G401.6 (cell line): ENCODE measurements at regions not wholly inside any gene's neighbourhood (a gene's known extent, or its start where the extent isn't known, plus 50 kb on each side); places are given as distances from the start of the nearest gene placed in this dataset.
"Not testable (repeated sequence)": the region's sequence is repeated elsewhere in the genome, so short reads cannot be mapped to it uniquely, and the experiment has no call there.

ENCODE experiments used
- FAIRE-seq: peaks from 2 replicates; lab custom pipeline; 2012; peaks lifted over from hg19 to GRCh38; lab: Jason Lieb, UNC

DNA sequence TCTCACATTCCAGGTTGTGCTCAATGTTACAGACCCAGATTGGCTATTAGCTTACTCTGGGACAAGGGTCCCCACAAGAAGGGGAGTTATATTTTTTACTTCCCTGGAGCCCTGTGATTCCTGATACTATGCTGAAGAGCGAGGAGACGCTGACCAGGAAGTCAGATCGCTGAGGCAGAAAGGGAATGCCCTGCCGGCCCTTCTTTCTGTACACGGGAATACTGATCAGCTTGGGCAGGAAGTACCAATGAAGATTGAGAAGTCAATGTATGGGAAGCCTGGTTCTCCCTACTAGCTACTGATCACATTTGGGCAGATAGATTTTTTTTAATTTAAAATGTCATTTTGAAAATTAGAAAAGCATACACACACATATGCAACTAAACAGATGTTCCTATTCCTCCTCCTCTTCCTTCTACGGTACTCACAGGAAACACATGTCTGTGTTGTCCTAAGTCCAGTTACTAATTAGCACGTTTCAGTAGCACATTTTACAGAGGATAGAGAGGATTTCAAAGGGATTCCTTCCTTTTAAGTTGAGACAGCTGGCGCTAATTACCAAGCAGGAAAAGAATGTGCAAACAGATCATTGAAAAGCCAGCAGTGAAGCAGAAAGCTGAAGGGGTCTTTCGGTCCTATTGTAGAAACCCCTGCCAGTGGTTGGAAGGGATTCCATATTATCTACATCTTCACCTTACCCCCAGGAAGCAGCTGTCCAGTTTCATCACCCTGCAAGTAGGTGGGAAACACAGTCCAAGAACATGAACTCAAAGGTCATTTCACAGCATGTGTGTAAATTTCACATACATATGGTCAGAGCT is 292.4 kb downstream of the DUSP6 start:
- no peak for FAIRE-seq

DNA sequence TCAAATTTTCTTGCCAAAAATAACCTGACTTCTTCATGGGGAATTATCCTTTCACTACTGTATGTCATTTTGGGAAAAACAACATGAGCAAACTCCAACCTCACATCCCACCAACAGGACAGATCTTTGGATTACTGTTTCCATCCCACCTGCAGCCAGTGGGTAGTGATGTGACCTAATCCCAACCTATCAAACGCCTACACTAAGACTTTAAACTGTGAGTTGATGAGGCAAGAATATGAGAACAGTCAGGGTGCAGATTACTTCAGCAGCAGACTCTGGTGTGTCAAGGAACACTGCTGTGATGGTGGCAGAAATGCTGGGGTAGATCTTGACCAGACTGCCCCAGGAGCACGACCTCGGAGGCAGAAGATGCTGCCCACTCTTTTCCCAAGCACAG is 293.2 kb downstream of the DUSP6 start:
- no peak for FAIRE-seq

DNA sequence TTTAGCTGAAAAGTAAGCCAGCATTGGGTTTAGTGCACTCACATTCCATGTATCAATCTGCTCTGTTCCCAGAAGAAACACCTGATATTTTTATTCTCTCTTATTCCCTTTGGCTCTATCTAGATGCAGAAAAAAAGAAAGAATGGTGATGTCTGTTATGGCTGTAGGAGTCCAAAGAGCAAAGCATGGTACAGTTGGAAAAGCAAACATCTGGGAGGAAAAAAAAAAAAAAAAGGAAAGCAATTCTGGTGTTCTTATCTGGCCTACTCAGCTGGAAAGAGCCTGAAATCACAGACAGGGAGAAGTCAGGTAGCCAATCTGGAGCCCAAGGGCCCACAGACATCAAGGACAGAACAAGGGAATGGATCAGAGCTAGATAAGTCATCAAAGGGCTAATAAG is 293.9 kb downstream of the DUSP6 start:
- no peak for FAIRE-seq

DNA sequence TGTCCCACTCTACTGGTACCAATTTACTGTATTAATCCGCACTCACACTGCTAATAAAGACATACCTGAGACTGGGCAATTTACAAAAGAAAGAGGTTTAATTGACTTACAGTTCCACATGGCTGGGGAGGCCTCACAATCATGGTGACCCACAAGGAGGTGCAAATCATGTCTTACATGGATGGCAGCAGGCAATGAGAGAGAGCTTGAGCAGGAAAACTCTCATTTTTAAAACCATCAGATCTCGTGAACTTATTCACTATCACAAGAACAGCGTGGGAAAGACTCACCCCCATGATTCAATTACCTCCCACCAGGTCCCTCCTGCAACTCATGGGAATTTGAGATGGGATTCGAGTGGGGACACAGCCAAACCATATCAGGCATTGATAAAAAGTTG is 298.5 kb downstream of the DUSP6 start:
- not testable (repeated sequence) for FAIRE-seq

DNA sequence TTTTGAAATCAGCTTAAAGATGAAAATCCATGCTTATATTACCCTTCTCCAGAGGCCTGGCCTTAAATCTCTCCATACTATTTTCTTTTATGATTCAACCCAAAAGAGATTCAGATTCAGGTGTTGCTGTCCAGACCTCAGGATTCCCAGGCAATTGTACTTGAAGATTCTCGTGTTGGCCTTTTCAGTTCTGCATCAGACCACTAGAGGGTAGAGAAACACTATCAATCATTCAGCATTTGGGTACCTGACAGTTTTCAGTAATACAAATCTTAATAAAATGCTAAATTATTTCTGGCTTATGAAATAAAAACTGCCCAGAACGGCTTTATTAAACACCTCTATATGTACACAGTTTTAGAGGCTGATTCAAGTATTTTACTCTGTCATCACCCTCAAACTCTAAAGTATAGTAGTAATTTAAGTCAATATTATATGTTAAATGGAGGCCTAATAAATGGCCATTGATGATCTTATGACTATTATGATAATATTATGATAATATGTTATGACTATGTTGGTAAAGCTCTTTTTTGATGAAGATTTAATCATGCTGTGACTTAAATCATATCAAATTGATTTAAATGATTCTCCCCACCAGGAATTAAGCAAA is 301.1 kb downstream of the DUSP6 start:
- FAIRE-seq, result peak; percentile 96

DNA sequence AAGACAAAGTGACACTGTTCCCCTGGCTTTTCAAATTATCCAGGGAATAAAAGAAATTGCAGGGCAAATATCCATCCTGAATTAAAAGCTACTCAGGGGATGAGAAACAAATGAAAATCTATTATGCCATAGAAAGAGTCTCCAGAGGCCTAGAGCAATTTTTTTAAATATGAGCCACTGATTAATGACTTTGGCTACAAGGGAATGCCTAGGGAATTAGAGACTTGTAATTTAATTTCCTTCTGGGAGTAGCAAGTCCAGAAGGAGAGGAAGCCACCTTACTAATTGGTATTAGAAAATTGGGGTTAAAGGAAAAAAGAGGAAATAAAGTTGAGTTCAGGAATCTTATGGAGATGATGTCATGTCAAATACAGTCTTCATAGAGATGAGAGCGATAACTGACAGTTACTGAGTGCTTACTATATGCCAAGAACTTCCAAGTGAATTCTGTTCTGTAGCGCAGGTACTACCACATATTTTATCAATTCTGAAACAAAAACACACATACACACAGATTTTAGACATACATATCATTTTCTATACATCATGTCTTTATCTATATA is 304.4 kb downstream of the DUSP6 start:
- no peak for FAIRE-seq

DNA sequence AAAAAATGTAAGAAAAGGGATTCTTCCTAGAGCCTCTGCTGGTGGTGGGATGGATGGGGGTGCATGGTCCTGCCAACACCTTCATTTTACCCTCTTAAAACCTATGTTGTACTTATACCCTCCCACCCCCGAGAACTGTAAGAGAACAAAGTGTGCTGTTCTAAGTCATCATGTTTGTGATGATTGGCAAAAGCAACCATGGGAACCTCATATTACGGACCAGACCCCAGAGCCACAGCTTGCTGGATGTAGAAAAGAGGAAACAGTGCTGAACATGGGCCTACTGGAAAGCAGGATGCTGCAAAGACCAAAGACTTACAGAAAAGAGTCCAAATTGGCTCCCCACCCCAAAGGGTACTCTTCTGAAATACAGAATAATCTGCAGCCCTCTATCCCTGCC is 311.2 kb downstream of the DUSP6 start:
- FAIRE-seq, result no peak

DNA sequence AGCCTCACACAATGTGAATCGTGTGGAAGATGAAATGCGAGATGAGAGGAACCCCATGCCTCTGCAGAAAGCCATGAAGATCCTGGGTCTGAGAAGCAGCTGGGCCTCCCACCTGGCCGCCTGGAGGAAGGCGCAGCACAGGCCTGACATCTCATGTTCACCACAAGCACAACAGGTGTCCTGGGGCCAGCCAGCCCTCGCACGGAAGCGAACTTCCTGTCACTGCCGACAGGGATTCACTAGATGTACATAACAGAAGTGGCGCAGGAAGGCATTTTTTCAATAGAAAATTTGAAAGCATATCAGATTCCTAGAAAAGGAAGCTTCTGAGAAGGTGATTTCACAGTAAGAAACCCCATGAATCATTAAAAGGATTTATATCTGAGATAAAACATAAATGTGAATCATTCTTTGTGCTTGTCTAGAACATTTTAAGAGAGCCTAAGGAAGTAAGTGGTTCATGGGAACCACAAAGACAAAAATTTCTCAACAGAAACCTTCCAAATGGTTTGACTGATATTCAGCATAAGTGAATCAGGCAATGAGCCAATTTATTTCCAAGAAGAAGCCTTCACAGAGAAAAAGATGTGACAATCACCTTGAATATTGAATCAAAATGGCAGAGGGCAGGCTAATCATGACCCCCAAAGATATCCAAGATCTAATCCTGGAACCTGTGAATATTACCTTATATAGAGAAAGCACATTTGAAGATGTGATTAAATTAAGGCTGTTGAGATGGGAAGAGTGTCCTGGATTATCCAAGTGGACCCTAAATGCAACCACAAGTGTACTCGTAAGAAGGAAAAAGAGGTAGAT is 311.9 kb downstream of the DUSP6 start:
- FAIRE-seq, result no peak

DNA sequence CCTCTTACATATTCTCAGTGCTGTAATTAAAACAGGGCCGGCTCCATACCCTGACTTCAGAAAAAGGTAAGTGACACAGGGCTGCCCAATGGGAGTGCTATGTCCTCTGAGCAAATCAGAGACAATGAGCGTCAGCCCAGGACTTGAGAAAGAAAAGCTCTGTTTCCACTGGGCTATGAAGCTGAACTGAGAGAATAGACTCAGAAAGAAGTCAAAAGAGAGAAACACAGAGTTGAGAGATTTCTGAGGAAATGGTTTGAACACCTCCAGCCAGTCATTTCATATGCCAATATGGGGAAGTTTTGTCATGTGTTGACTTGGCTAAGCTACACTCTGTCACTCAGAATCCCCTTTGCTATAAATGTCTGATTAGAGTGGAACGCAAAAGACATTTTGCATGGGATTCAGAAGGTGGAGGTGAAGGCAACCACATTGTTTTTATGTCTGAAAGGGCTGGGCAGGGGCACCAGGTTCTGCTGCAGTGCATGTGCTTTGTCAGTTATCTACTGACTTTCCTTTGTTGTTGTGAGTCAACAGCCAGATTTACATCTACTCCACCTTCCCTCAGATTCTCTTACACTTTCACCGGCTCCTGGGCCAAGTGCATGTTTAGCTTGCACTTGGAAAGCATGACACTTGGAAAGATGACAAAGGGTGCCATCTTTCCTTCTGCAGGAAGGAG is 313.3 kb downstream of the DUSP6 start:
- FAIRE-seq, result no peak

DNA sequence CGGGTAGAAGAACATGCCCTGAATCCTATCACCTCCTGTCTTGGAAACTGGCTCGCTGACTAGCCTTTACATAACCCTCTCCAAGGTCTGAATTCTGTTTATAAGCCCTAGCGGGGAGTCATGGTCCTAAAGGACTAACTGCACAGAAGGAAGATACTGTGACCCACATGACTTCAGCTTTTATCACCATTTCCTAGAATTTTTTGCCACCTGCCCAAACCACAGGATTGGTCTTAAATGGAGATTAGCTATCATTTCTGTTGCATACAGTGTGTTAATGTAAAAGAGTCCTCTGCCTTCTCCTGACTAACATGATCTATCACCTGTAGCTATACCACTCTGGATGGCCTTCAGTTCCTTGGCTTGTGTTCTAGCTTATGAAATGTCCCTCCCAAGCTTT is 319.2 kb downstream of the DUSP6 start:
- FAIRE-seq, result no peak

DNA sequence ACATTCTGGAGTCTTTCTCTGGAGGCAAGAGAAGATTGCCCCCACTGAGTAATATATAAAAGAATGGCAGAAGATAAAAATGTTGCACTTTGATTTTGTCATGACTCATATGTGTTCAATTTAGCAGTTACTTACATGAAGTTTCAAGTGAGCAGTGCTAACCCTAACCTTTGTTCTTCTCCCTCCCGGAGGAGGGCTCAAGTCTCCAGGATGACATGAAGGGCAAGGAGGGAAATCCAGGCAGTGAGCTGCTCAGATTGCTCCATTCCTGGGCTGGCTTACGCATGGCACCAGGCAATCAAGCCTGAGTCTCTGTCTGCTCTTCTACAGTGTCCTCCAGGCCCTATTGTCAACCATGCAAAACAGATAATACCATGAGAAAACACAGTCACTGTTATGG is 322.3 kb downstream of the DUSP6 start:
- no peak for FAIRE-seq

DNA sequence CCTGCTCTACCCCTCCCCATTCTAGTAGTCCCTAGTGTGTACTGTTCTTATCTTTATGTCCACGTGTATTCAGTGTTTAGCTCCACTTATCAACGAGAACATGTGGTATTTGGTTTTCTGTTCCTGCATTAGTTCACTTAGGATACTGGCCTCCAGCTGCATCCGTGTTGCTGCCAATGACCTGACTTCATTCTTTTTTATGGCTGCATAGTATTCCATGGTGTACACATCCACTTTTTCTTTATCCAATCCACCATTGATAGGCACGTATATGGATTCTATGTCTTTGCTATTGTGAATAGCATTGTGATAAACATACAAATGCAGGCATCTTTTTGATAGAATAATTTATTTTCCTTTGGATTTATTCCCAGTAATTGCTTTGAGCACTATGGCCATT is 327.7 kb downstream of the DUSP6 start:
- no peak for FAIRE-seq

DNA sequence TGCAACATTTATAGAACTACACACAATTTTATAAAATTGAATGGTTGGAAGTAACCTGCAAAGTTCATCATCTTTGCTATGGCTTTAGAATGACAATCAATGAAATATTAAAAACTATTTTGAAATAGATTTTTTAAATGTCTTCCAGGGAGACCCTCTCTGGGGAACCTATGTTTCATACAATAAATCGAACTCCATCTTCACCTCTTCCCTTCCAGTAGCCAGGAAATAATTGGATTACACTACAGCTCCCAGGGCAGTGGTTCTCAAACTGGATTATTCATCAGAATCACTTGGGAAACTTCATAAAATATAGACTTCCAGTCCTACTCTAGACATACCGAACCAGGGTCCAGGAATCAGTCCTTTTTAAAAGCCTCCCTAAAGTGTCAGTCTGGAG is 328.4 kb downstream of the DUSP6 start:
- FAIRE-seq, result no peak

DNA sequence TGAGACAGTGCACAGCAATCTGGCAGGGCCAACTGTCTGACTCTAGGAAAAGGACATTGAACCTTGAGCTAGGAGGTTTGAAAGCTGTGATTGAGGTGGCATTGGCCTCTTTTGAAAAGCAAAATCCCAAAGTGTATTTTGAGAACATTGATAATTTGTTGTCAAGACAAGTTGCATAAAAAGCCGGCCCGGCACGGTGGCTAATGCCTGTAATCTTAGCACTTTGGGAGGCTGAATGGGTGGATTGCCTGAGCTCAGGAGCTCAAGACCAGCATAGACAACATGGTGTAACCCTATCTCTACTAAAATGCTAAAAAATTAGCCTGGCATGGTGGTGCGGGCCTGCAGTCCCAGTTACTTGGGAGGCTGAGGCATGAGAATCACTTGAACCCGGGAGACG is 331.6 kb downstream of the DUSP6 start:
- no peak for FAIRE-seq

DNA sequence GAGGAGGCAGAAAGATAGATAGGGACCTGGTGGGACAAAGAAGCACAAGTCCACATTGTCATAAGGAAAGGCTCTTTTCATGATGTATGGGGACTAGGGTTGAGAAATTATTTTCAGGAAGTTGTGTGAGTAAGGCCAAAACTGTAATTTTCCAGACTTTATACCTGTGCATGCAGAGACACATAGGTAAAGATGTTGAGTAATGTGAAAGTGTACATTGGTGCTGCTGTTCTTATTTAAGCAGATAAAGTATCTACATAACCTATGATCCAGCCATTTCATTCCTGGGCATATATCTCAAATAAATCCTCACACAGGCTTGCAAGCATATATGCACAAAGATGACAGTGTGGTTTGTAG is 332.2 kb downstream of the DUSP6 start:
- FAIRE-seq, result no peak

DNA sequence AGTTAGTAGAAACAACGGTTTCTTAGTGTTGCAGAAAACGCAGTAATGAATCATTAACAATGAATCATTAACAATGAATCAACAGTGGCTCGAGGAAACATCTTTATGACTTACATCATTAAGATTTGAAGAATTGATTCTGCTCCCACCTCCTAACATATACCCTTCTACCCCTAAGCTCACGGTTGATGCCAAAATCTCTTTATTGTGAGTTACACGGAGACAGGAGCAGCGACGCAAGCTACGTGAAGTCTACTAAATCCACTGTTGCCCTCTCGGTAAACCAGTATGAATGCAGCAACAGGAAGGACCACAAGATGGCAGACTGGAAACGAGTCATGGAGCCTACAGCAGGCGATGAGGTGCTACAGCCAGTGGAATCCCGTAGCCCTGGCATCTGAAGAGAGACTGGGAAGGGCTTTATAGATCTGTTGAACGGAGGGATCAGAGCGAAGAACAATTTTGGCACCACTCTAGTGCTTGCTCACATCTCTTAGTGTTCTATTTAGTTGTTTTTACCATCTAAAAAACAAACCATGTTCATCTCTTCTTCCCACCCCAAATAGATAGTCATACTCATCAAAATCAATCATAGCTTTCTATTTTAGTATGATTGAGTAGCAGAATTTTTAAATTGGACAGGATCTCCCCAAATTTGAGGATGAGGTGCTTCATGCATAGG is 332.7 kb downstream of the DUSP6 start:
- peak; percentile 95 for FAIRE-seq

DNA sequence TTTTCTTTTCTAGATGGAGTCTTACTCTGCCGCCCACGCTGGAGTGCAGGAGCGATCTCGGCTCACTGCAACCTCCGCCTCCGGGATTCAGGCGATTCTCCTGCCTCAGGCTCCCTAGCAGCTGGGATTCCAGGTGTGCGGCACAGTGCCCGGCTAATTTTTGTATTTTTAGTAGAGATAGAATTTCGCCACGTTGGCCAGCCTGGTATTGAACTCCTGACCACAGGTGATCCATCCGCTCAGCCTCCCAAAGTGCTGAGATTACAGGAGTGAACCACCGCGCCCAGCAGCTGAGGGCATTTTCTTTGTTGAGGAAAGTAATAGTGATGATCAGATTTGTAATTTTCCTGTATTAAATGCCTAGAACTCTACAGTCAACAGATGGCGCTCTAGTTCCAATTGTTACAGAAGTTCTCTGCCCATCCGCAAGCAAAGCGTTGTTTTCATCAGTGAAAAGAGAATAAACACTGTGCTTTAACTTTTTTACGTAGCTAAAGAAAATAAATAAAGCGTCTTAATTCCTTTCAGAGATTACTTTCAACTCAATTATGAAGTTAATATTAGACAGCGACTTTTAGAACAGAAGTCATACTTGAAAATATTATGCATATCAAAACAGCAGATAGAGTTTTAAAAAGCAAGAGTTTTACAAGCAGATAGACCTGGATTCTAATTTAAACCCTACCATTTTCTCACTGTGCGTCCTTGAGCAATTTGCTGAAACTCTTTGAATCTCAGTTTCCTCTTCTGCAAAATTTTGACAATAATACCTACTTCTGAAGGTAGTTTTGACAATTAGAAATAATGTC is 335.1 kb downstream of the DUSP6 start:
- FAIRE-seq, result peak; percentile 95

DNA sequence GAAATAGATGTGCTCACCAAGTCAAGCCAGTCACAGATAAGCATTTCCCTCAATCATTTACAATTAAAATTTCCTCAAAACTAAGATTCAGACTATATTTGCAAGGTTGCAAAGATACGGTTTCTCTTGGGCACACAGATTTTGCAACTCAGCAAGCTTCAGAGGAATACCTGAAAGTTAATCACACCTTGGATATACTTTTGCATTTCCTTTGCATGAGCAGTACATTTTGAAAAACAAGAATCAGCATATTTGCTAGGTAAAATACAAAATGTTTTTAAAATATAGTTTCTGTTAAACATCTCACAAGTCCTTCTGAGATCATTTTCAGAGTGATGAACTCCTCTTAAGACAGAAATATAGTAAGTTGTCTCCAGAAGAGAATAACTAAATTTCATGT is 336.9 kb downstream of the DUSP6 start:
- FAIRE-seq, result no peak

DNA sequence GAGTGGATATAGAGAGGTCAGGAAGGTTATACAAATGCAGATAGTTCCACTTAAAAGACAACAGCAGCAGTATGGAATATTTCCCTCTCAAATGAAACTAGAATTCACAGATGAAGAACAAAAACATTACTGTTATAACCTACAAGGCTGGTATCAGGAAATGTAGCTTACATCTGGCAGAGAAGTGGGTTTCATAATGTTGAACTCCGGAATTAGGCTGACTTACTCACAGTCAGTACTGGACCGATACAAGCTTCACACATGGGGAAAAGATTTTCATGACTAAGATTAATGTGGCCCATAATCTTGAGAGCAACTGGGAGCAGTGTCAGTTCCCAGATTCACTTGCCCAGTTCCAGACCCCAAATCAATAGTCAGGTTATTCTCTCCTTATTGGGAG is 353.9 kb downstream of the DUSP6 start:
- no peak for FAIRE-seq

DNA sequence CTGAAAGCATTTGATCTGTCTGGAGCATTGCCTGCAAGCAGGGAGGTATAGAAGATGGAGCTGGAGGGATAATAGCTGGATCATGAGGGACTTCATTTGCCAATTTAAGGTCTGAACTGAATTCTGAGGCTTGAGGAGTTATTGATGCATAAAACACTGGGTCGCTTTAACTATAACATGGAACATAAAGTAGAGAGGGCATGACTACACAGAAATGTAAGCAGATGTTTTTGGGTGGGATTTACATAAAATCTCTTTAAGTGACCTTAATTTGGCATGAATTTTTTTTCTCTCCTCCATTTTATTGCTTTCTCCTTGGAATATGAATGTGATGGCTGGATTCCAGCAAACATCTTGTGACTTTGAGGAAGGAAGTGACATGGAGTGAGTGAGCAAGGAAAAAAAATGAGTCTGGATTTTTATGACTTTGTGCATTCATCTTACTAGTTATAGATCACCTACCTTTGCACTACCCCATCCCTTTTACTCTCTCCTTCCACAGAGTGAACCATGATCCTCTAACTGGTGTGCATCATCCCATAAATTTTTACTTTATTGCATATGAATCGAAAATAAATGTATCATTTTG is 356.0 kb downstream of the DUSP6 start:
- FAIRE-seq, result no peak

DNA sequence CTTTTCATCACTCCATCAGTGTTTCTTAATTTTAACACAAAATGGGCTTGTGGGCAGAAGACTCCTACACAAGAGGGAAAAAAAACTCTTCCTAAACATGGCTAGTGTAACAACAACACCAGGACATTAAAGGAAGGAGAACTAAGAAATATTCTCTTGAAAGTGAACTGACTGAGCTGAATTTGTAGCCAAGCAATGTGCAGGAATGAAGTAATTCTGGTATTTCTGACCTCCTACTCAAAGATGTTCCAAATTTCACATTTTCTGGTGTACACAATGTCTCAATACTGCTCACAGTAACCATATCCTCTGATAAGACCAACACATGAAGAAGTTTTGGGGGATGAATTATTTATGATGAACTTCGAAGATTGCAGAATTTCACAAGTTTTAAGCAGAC is 357.3 kb downstream of the DUSP6 start:
- no peak for FAIRE-seq
